Skin epidermis (tissue), 12 donors: ENCODE measurements at regions not wholly inside any gene's neighbourhood (a gene's known extent, or its start where the extent isn't known, plus 50 kb on each side); places are given as distances from the start of the nearest gene placed in this dataset.
"Not testable (repeated sequence)": the region's sequence is repeated elsewhere in the genome, so short reads cannot be mapped to it uniquely, and the experiment has no call there.

Experiments used
- H3K27ac ChIP-seq, 21 experiments: fragments of 200-600 bp; sonication (generic) in 11 of 21; one replicate each; pipeline ENCODE4 v1.5.0; 2020; ENCODE audit warnings: mild to moderate bottlenecking in 3 of 21, inconsistent platforms in 2 of 21, moderate library complexity in 2 of 21
- H3K4me3 ChIP-seq, 7 experiments: fragments of 200-600 bp; sonication (generic) in 2 of 7; one replicate each; pipeline ENCODE4 v1.5.0; 2020; ENCODE audit warnings: inconsistent platforms in 2 of 7, mild to moderate bottlenecking in 2 of 7, moderate library complexity in 1 of 7

DNA sequence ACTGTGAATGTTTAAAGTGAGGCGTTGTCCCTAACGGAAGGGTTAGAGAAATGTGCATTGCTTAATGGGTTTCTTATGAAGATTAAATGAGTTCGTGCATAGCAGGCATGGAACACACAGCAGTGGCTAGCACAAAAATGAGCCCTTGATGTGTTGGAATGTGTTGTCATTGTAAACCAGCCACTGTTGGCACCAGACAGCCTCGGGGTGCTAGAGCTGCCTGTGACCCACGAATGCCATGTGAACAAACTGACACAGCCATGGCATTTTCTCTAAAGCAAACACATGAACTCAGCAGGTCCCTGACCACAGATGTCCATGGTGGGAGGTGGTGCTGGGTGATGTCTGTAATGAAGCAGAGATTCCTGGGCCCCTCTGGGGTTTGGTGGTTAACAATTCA lies 111.1 kb upstream of the DPP6 start:
- no peak overlapping the region for H3K4me3 ChIP-seq
- H3K27ac ChIP-seq, result no peak overlapping the region

DNA sequence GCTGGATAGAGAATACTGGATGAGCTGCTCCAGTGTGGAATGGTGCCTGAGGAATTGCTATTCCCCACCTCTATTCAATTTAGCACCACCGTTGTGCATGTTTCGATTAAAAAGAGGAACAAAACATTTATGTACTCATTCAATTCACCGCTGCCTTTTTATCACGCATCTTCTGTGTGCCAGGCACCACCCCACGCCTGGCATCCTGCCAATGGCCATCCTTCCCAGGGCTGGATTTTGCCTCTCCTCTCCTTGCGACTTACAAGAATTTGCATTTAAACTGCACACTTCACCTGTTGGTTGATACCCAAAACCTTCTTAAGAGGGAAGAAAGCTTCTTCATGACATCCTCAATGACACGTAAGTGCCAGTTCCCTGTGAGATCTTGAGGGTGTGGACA lies 110.2 kb upstream of the DPP6 start:
- no peak overlapping the region for H3K4me3 ChIP-seq
- no peak overlapping the region for H3K27ac ChIP-seq

DNA sequence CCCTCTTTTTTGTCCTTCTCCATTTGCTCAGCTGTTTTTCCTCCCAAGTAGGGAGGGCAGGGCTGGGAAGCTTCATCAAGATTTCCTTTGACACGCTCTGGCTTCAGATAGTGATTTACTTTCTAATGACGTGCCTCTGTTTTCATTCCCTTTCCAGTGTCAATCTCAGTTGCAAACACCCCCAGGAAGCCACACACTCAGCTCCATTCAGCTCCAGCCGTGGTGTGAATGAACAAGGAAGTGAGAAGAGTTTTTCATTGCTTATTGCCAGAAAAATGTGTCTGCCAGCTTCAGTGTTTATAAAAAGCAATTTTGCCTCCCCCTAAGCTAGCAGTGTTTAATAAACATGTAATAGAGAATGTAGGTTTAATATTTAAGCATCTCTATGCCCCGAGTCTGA lies 108.7 kb upstream of the DPP6 start:
- Histone ChIP-seq H3K27ac (no peak overlapping the region), H3K4me3 (no peak overlapping the region)

DNA sequence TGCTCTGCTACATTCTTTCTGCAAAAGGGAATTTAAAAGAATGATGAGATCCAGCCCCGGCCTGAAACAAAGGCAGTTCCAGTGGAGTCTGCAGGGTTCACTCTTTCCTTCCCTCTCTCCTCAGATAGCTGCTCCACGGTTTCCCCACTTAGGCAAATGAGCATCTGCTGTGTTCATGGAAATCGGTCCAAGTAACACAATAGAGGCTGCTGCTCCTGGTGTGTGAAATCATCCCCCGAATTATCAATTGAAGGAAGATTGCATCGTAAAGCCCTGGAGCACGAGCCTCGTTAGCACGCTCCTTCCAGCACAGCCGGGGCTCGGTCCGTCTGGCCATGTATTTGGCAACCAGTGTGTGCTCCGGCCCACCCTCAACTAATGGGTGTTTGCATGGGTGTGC lies 108.3 kb upstream of the DPP6 start:
- Histone ChIP-seq H3K4me3 (no peak overlapping the region), H3K27ac (no peak overlapping the region)

DNA sequence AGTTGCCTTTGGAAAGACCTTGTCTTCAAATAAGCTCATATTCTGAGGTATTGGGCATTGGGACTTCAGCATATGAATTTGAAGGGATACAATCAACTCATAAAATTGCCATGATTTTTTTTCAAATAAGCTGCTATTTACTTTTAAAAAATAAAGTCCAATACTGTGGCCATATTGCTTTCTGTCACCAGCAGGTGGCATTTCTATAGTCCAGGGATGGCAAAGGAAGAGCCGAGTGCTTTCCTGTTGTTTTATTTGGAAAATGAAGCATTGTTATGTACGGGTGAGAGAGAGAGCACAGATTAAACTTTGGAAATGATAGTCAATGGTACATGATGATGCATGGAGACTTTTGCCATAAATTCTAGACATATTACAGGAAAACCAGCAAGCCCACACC lies 104.1 kb upstream of the DPP6 start:
- H3K4me3 ChIP-seq, result no peak overlapping the region
- H3K27ac ChIP-seq, result no peak overlapping the region

DNA sequence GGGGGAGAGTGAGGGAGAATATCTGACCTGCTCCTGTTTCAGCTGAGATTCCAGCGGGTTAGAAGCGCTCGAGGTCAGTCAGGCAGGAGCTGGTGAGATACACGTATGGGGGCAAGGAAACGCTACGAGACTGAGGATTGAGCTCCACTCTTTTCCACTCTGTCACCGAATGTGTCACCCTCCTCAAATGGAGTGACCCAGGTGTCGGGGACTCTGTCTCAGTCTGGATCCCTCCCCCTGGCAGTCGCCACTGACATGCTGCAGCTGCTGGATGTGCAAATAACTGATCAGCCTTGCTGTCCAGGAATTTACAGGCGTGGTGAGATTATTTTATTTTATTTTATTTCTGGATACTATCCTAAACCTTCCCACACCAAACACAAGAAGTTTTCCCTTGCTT lies 100.9 kb upstream of the DPP6 start:
- H3K4me3 ChIP-seq, result no peak overlapping the region
- H3K27ac ChIP-seq, result no peak overlapping the region

DNA sequence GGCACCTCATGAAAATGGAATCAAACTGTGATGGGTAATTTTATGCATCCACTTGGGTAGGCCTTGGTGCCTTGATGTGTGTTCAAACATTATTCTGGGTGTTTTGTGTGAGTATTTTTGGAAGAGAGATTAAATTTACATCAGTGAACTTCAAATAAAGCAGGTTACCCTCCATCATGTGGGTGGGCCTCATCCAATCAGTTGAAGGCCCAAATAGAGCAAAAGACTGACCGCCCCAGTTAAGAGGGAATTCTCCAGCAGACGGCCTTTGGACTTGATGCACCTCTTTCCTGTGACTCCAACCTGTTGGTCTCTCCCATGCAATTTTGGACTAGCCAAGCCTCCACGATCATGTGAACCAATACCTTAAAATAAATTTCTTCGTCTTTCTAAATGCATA lies 97.7 kb upstream of the DPP6 start:
- no peak overlapping the region for H3K4me3 ChIP-seq
- no peak overlapping the region for H3K27ac ChIP-seq

DNA sequence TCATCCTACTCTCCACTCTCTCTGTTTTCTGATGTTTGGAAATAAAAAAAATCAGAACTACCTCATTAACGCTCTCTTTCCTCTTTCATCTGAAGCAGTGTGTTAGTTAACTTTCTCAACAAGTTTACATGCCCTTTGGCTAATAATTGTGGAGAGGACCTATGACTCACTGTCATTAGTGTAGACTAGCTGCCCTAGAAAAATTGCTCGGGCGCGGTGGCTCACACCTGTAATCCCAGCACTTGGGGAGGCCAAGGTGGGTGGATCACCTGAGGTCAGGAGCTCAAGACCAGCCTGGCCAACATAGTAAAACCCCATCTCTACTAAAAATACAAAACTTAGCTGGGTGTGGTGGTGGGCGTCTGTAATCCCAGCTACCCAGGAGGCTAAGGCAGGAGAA lies 94.5 kb upstream of the DPP6 start:
- H3K27ac ChIP-seq, H3K4me3 ChIP-seq: not testable (repeated sequence)

DNA sequence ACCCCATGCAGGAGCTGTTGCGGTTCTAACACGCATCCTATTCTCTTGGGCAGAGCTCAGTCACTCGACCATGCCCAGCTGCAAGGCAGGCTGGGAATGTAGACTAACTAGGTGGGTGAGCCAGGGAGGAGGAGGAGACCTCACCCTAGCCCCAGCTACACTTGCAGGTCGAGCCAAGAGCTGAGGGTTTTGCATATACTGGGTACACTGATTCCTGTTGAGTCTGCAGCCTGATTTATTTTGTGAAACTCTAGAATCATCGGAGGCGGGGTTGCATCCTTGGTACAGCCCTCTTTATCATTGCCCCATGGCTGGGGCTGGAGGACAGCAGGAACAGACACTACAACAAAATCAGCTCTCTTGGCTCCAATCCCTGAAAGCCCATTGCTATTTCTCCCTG lies 93.8 kb upstream of the DPP6 start:
- H3K4me3 ChIP-seq, H3K27ac ChIP-seq: not testable (repeated sequence)

DNA sequence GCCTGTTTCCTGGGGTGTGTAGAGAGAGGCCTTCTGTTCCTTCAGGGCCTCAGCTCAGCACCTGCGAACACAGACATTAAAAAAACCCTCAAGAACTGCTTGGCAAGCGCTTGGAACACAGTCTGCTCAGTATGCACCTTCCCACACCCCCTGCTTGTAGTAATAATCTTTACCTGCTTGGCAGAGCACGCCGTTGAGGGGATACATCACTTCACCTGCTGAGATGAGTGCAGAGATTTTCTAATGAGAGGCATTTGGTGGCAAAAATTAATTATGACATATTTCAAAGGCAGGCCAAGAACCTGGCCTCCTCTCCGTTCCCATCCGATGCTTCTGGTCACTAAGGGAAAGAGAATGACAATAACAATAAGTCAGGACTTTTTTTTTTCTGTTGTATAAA lies 93.4 kb upstream of the DPP6 start:
- not testable (repeated sequence) for H3K4me3 ChIP-seq, H3K27ac ChIP-seq

DNA sequence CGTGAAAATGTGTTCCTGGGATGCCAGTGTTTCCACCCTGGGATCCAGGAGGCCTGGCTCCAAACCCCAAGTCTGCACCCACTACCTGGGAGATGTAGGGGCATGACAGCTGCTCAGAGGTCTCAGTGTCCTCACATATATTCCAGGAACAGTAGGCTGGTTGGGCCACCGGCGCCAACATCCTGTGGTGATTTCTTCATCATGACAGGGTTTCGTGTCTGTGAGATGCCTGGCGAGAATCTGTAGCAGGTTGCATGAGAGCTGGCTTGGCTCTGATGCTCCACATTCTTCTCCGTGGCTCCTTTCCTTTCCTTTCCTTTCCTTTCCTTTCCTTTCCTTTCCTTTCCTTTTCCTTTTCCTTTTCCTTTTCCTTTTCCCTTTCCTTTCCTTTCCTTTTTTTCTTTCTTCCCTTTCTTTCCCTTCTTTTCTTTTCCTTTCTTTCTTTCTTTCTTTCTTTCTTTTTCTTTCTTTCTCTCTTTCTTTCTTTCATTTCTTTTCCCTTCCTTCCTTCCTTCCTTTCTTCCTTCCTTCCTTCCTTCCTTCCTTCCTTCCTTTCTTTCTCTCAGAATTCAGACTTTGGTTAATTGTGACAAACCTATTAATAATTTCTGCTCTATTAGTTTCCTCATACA lies 87.6 kb upstream of the DPP6 start:
- not testable (repeated sequence) for H3K4me3 ChIP-seq, H3K27ac ChIP-seq

DNA sequence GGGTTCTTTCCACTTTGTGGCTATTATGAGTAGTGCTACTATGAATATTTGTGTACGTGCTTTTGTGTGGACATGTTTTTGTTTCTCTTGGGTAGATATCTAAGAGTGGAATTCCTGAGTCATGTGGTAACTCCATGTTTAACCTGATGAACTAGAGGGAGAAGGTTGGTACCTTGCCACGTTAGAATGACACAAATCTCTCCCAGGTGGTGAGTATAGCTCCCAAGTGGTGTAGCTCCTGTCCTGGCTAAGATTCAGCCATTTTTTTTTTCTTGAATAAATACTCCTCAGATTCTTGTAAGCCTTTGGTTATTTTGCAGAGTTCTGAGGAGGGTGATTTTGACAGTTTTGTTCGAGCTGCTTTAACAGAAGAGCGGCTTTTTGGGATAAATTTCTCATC lies 83.2 kb upstream of the DPP6 start:
- not testable (repeated sequence) for H3K4me3 ChIP-seq, H3K27ac ChIP-seq

DNA sequence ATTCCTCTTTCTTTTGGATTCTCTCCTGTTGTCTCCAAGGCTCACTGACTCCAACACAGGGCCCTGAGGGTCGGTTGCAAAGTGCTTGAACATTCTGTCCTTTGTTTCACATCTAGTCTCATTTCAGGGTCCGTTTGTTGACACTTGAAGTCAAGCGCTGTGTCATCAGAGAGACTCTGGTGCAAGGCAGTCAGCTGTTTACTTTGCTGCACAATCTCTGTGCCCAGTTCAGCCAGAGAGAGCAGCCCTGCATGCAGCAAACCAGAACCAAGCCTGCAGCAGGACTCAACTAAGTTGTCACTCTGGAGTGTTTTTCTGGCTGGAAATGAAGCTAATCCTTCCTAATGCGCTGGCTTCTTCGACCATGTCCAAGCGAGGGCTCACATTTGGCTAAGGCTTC lies 77.6 kb upstream of the DPP6 start:
- not testable (repeated sequence) for H3K4me3 ChIP-seq, H3K27ac ChIP-seq

DNA sequence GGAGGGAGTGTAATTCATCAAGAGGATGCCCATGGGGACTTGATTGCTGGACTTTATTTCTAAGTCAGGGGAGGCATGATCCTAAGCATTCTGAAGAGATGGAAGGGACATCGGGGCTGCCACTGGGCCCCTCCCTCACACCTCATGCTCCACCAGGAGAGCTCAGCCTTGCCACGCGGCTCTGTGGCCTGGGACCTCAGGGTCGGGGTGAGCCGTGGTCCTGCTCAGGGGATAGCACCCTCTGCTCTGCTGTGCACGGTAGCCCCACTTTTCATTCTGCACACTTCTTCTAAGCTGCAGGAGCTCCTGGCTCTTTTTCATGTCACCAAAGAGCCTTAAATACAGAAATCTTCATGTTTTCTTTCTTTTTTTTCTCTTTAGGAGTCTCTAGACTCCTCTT lies 75.5 kb upstream of the DPP6 start:
- H3K4me3 ChIP-seq, H3K27ac ChIP-seq: not testable (repeated sequence)

DNA sequence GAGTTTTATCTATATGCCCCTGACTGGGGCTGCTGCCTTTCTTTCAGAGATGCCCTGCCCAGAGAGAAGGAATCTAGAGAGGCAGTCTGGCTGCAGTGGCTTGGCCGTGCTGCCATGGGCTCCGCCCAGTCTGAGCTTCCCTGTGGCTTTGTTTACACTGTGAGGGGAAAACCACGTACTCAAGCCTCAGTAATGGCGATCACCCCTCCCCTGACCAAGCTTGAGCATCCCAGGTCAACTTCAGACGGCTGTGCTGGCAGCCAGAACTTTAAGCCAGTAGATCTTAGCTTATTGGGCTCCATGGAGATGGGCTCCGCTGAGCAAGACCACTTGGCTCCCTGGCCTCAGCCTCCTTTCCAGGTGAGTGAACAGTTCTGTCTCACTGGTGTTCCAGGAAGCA lies 69.0 kb upstream of the DPP6 start:
- H3K4me3 ChIP-seq, result not testable (repeated sequence)

DNA sequence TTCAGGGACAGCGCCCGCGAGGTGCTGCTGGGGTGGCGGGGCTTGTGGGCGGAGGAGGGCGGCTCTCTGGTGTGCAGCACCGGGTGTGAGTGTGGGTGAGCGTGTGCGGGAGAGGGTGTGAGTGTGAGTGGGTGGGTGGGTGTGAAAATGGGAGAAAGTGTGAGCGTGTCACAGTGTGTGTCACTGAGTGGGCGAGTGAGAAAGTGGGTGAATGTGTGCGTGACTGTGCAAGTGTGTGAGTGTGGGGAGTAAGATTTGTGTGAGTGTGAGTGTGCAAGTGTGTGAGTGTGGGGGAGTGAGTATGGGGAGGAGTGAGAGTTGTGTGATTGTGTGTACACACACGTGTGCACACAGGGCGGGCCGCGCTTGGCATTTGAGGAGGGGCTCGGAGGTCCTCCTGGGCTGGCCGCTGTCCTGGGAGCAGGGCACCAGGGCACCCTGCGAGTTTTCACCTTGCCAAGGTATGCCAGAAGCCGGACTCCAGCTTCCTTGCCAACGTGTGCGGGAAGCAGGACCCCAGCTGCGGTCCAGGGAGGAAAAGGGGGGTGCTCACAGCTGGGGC lies 63.1 kb upstream of the DPP6 start:
- H3K4me3 ChIP-seq, H3K27ac ChIP-seq: not testable (repeated sequence)

More for the DNA sequence above, 69.0 kb upstream of the DPP6 start:
- not testable (repeated sequence) for H3K27ac ChIP-seq

DNA sequence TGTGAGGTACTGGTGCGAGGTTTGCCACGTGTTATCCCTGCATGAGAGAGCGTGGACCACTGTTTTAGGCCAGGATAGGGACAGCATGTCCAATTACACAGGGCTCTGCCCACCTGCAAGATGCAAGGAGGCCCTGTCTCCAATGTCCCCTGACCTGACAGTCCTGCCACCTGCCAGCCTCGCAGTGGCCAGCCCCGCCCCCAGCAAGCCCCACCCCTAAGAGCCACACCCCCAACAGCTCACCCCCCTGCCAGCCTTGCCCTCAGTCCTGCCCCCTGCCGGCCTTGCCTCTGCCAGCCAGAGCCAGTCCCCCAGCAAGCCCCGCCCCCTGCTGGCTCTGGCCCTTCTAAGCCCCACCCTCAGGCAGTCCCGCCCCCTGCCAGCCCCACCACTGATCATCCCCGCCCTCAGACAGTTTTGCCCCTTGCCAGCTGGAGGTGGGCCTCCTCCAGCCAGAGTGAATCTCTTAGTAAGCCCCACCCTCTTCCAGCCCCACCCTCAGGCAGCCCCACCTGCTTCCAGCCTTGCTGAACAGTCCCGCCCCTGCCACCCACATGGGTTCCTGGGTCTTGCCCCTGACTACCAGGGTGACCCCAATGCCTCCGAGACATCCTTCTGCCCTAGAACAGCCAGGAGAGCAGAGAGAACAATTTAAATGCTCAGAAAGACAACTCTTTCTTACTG lies 62.3 kb upstream of the DPP6 start:
- not testable (repeated sequence) for H3K27ac ChIP-seq, H3K4me3 ChIP-seq

DNA sequence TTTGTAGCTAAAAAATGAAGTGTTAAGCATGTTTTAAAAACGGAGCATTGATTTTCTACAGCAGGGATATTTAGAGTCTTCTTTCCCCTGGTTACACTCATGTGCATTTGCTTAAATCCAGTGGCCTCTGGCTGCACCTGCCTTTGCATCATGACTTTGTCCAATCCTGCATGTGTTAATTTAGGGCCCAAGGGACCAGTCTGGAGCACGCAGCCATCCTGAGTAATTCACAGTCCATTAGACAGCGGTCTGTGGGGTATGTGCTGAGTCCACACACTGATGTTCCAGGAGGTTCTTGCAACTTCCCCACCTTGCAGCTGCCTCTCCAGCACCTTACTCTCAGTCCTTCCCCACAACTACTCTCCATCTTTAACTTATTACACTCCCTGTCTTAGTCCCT lies 60.7 kb upstream of the DPP6 start:
- not testable (repeated sequence) for H3K27ac ChIP-seq, H3K4me3 ChIP-seq

DNA sequence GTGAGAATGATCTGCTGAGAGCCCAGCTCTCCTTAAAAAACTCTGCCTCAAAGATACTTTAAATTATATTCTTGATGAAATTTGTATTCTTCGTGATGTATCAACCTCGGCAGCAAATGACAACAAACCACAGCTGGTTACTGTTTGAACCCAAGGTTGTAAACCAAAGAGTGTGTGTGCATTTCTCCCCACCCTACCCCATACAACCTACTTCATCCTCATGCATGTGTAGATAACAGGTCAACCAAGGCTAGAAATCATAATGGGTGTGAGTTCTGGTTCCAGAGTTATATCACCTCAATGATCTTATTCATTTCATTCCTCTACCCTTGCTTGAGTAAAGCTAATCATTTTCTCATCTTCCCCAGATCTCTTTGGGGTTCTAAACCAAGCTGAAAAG lies 58.8 kb upstream of the DPP6 start:
- not testable (repeated sequence) for H3K27ac ChIP-seq, H3K4me3 ChIP-seq

DNA sequence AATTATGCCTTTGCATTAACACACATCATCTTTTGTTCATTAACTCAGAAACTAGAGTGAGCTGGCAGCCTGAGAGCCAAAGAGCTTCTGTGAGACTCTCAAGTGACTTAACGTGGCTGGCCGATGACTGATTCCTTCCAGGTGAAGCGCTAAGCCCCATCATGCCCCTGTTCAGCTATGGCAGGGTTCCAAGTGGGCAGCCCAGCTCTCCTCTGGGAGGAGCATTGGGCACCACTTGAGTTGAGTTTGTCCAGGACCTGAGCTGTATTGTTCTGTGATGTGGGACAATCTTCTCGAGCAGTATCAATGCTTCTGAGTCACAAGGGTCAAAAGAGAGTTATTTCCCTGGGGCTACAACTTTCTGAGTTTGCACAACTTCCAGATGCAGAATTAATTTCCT lies 53.3 kb upstream of the DPP6 start:
- H3K27ac ChIP-seq, H3K4me3 ChIP-seq: not testable (repeated sequence)
